ENCODE measurements at regions not wholly inside any gene's neighbourhood (a gene's known extent, or its start where the extent isn't known, plus 50 kb on each side); places are given as distances from the start of the nearest gene placed in this dataset.

DNA sequence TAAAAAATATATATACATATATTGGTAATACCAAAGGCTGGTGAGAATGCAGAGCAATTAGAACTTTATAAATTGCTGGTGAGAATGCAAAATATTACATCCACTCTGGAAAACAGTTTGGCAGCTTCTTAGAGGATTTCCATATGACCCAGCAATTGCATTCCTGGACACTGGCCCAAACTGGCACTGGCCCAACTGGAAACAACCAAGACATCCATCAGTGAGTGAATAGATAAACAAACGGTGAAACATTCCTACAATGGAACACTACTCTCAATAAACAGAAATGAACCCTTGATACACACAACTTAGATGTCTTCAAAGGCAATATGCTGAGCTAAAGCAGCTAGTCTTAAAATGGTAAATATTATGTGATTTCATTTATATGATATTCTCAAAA lies 524.2 kb downstream of the IQCM start:
- H2BK120ac ChIP-seq (replicated peaks; ENCODE audit: low read depth, low read length): no peak overlapping the region
- no peaks in the 10 kb centered on the region for H3K36me3 ChIP-seq (ENCODE audit: control insufficient read depth in 2 of 4, insufficient read depth in 4 of 4, low read length in 3 of 4)
- H2BK12ac ChIP-seq (ENCODE audit: low read depth, low read length): no peak overlapping the region
- no peak overlapping the region for H3K4me2 ChIP-seq (ENCODE audit: insufficient read depth in 1 of 2, low read depth in 2 of 2, low read length in 2 of 2)
- H3K56ac ChIP-seq (replicated peaks; ENCODE audit: insufficient read length, low read depth, low read length): no peak overlapping the region
- FAIRE-seq (no peak), DNase-seq (ENCODE audit: low read depth in 1 of 2, low spot score in 2 of 2) (no peak)
- no peaks in the 10 kb centered on the region for H3K23me2 ChIP-seq (ENCODE audit: low read depth, low read length)
- H3K9me3 ChIP-seq (ENCODE audit: insufficient read depth in 2 of 2, low read depth in 1 of 2, low read length in 1 of 2): no peaks in the 10 kb centered on the region
- H2BK5ac ChIP-seq (ENCODE audit: low read depth, low read length): no peak overlapping the region
- no peak overlapping the region for H2AK5ac ChIP-seq (ENCODE audit: low read depth, low read length)
- no peak overlapping the region for H2BK20ac ChIP-seq (ENCODE audit: low read length)
- H4K8ac ChIP-seq (ENCODE audit: extremely low read depth, insufficient read depth, low read length): no peak overlapping the region
- H3K23ac ChIP-seq (ENCODE audit: insufficient read length): no peak overlapping the region
- H3K27me3 ChIP-seq (replicated peaks in 1 of 4; ENCODE audit: control insufficient read depth in 3 of 4, extremely low read depth in 1 of 4, insufficient read depth in 3 of 4, low read length in 3 of 4): no peaks in the 10 kb centered on the region
- H3K4me1 ChIP-seq (replicated peaks in 1 of 4; ENCODE audit: control insufficient read depth in 3 of 4, insufficient read depth in 4 of 4, low read length in 3 of 4): 0 out of 7 replicates have a peak, but pooled peaks cover 0 to 1% (median 0%) of the 10 kb centered on the region in 4 experiments
- H4K91ac ChIP-seq (replicated peaks; ENCODE audit: insufficient read length, low read length): no peak overlapping the region
- no peak overlapping the region for H3K4ac ChIP-seq (replicated peaks; ENCODE audit: insufficient read length, low read depth, low read length)
- no peak overlapping the region for H3K27ac ChIP-seq (ENCODE audit: low read depth, low read length)
- TF ChIP-seq PHF8 (conservative IDR thresholded peaks at IDR 0.05; ENCODE audit: low read depth, low read length) (no peak), SUZ12 (IDR thresholded peaks at IDR 0.05; ENCODE audit: low read length) (no peak), EP300 (IDR thresholded peaks at IDR 0.05; ENCODE audit: borderline replicate concordance in 1 of 2, low read depth in 2 of 2, low read length in 2 of 2) (no peak)
- TF ChIP-seq, protein P1, sequence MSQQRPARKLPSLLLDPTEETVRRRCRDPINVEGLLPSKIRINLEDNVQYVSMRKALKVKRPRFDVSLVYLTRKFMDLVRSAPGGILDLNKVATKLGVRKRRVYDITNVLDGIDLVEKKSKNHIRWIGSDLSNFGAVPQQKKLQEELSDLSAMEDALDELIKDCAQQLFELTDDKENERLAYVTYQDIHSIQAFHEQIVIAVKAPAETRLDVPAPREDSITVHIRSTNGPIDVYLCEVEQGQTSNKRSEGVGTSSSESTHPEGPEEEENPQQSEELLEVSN (IDR thresholded peaks at IDR 0.05): no peak
- H4K20me1 ChIP-seq (replicated peaks in 1 of 2; ENCODE audit: control insufficient read depth in 1 of 2, insufficient read depth in 2 of 2, low read length in 2 of 2): no peaks in the 10 kb centered on the region
- WGBS, 2 experiments (ENCODE audit: extremely low coverage in 1 of 2, insufficient coverage in 1 of 2, insufficient read length in 1 of 2, insufficient replicate concordance in 2 of 2, low coverage in 1 of 2, low lambda C conversion rate in 2 of 2, missing lambda C conversion rate in 1 of 2): 87% methylated on average over 1 of the region's 1 CpG; no CpG with 5 or more reads in 1 of the 2 experiments
- H4K5ac ChIP-seq (ENCODE audit: insufficient read length, low read depth, low read length): no peak overlapping the region
- no peak overlapping the region for H2AFZ ChIP-seq (ENCODE audit: low read length)
- no peak overlapping the region for H3K14ac ChIP-seq (ENCODE audit: insufficient read length)
- H3K9ac ChIP-seq (replicated peaks in 1 of 4; ENCODE audit: extremely low read depth in 1 of 4, low read depth in 3 of 4, low read length in 3 of 4): no peak overlapping the region
- CTCF ChIA-PET (ENCODE audit: partially characterized antibody): no interaction called here
- H3K4me3 ChIP-seq (ENCODE audit: extremely low read depth in 1 of 4, insufficient read depth in 2 of 4, low read depth in 3 of 4, low read length in 4 of 4): no peak overlapping the region
- no peak overlapping the region for H2BK15ac ChIP-seq (ENCODE audit: low read length)
- POLR2A ChIA-PET (ENCODE audit: partially characterized antibody): no interaction called here
- no peaks in the 10 kb centered on the region for H3K79me1 ChIP-seq (ENCODE audit: low read depth, low read length)
- H3K79me2 ChIP-seq (ENCODE audit: control insufficient read depth in 1 of 2, insufficient read depth in 2 of 2, low read length in 2 of 2): no peaks in the 10 kb centered on the region
- no peak overlapping the region for H3K18ac ChIP-seq (ENCODE audit: extremely low read depth, low read length)

Data from H1 (cell line).